Mammary epithelial cell (primary cell): ENCODE measurements at regions not wholly inside any gene's neighbourhood (a gene's known extent, or its start where the extent isn't known, plus 50 kb on each side); places are given as distances from the start of the nearest gene placed in this dataset.

Experiments used
- EZH2 ChIP-seq: IDR thresholded peaks from 2 replicates; pipeline ENCODE4 v1.6.1; 2012; ENCODE audit warnings: low read length, inconsistent platforms, borderline replicate concordance
- TF ChIP-seq, protein P1 (sequence below), 2 donors: IDR thresholded peaks in 1 of 2; conservative IDR thresholded peaks in 1 of 2; 2 replicates each; pipeline ENCODE4 v1.5.1; 2011 to 2012; ENCODE audit warnings: inconsistent platforms in 2 of 2, low read length in 2 of 2, mild to moderate bottlenecking in 2 of 2, control low read depth in 1 of 2, low read depth in 1 of 2; ENCODE audit not compliant: insufficient read depth in 1 of 2; ENCODE audit errors: extremely low read depth in 1 of 2

DNA sequence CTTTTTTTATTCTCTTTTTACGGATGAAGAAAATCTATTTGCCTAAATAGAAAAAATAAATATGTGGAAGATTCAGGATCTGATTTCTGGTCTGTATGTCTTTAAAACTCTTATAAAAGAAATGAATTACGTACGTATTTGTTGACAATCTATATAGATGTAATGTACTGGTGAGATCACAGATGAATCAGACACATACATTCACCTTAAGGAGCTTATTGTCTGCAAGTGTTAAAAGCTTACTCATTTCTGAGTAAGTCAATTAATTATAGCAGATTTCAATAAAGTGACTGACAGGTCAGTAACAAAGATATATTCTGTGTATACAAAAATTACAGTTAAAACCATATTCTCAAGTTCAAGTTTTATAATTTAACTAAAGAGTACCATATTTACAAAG is 66.6 kb upstream of the NAF1 start:
- TF ChIP-seq, protein P1, sequence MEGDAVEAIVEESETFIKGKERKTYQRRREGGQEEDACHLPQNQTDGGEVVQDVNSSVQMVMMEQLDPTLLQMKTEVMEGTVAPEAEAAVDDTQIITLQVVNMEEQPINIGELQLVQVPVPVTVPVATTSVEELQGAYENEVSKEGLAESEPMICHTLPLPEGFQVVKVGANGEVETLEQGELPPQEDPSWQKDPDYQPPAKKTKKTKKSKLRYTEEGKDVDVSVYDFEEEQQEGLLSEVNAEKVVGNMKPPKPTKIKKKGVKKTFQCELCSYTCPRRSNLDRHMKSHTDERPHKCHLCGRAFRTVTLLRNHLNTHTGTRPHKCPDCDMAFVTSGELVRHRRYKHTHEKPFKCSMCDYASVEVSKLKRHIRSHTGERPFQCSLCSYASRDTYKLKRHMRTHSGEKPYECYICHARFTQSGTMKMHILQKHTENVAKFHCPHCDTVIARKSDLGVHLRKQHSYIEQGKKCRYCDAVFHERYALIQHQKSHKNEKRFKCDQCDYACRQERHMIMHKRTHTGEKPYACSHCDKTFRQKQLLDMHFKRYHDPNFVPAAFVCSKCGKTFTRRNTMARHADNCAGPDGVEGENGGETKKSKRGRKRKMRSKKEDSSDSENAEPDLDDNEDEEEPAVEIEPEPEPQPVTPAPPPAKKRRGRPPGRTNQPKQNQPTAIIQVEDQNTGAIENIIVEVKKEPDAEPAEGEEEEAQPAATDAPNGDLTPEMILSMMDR (conservative IDR thresholded peaks at IDR 0.05 in 1 of 2, IDR thresholded peaks at IDR 0.05 in 1 of 2; ENCODE audit: extremely low read depth in 1 of 2, insufficient read depth in 1 of 2, low read depth in 1 of 2, low read length in 2 of 2) = no peak
- no peak for TF ChIP-seq EZH2
